Stimulated activated memory B cell treated with anti-CD40 and anti-IgM and Interleukin-4, amounts not matched to agents 10 μg/mL and 1 μg/mL and 100 μg/mL, for 72 hours (primary cell): ENCODE measurements at regions not wholly inside any gene's neighbourhood (a gene's known extent, or its start where the extent isn't known, plus 50 kb on each side); places are given as distances from the start of the nearest gene placed in this dataset.

ENCODE experiments used
- ATAC-seq: fragments of 150-1000 bp; cut with Tn5 transposase; 2 replicates; pipeline ENCODE4 v1.10.0; 2021
- H3K27ac Mint-ChIP-seq: one replicate; pipeline ENCODE4 v1.8.0; 2022; ENCODE audit warnings: mild to moderate bottlenecking, mixed read lengths
- H3K27me3 Mint-ChIP-seq: one replicate; pipeline ENCODE4 v1.8.0; 2022; ENCODE audit warnings: mixed read lengths
- H3K36me3 Mint-ChIP-seq: one replicate; pipeline ENCODE4 v1.8.0; 2022; ENCODE audit warnings: mixed read lengths
- H3K4me1 Mint-ChIP-seq: one replicate; pipeline ENCODE4 v1.8.0; 2022; ENCODE audit warnings: mixed read lengths
- H3K4me3 Mint-ChIP-seq: one replicate; pipeline ENCODE4 v1.8.0; 2022; ENCODE audit warnings: mild to moderate bottlenecking, moderate library complexity, mixed read lengths
- H3K9me3 Mint-ChIP-seq: one replicate; pipeline ENCODE4 v1.8.0; 2022; ENCODE audit warnings: mixed read lengths

DNA sequence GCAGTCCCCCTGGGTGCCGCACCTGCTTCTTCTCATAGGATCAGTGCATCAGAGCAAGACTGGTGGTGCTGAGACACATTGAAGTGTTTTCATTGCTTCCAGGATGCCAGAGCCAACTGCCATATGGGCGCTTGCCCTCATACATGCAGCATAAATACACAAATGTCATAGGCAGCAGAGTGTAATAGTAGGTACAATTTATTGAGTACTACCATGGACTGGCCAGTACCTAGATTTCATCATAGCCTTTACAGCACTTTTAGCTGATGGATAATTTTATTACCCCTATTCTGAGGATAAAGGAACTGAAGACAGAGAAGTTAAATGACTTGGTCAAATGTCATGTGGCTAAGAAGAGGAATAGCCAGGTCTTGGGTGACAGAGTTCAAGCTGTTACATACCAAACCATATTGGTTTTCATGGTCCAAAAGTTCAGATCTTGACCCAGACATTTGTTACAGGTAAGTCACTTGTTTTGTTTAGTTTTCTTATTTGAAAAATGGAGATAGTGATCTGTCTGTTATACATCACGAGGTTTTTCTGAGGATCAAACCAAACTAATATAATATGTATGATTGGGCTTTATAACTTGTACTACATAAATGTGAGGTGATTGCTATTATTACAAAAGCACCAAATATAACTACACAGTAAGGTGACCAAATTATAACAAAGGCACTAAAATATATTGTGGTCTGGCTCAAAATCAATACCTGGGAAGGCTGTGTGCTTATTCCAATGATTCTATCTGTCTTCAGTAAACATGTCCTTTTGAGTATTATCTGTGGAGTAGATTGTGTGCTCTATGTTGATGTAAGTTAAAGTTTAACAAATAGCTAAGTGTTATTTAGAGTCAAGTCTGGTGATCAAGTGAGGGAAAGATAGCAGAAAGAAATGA is 151.9 kb upstream of the CYRIA start:
- no peaks in the 10 kb centered on the region for H3K27me3 Mint-ChIP-seq
- H3K4me1 Mint-ChIP-seq, result no peaks in the 10 kb centered on the region
- no peaks in the 10 kb centered on the region for H3K36me3 Mint-ChIP-seq
- no peak for ATAC-seq
- H3K4me3 Mint-ChIP-seq, result no peak overlapping the region
- no peaks in the 10 kb centered on the region for H3K9me3 Mint-ChIP-seq
- H3K27ac Mint-ChIP-seq, result no peak overlapping the region

- H3K27me3 Mint-ChIP-seq, result no peaks in the 10 kb centered on the region
- H3K9me3 Mint-ChIP-seq, result no peaks in the 10 kb centered on the region
- H3K4me3 Mint-ChIP-seq, result no peak overlapping the region
- H3K4me1 Mint-ChIP-seq, result no peaks in the 10 kb centered on the region
- no peak overlapping the region for H3K27ac Mint-ChIP-seq
- no peak for ATAC-seq
- H3K36me3 Mint-ChIP-seq, result no peaks in the 10 kb centered on the region
Measured at GRCh38 chr2:16816522-16816921, 150.9 kb upstream of the CYRIA start.

DNA sequence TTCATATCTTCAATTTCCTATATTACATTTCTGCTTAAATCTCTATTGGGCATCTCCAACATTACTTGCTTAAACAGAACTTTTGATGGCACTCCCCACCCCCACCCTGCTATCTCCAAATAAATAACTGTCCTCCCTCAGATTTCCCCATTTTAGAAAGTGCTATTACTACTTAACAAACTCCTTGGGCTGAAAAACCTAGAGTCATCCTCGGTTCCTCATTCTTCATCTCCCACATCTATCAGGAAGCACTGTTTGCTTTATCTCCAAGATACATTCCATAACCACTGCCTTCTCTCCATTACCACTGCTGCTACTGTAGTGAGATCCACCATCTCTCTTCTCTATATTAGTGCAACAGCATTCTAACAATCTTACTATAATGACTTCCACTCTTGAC is 150.4 kb upstream of the CYRIA start:
- Mint-ChIP-seq H3K4me1 (no peaks in the 10 kb centered on the region), H3K27ac (no peak overlapping the region), H3K36me3 (no peaks in the 10 kb centered on the region), H3K4me3 (no peak overlapping the region), H3K9me3 (no peaks in the 10 kb centered on the region), H3K27me3 (no peaks in the 10 kb centered on the region)
- no peak for ATAC-seq

DNA sequence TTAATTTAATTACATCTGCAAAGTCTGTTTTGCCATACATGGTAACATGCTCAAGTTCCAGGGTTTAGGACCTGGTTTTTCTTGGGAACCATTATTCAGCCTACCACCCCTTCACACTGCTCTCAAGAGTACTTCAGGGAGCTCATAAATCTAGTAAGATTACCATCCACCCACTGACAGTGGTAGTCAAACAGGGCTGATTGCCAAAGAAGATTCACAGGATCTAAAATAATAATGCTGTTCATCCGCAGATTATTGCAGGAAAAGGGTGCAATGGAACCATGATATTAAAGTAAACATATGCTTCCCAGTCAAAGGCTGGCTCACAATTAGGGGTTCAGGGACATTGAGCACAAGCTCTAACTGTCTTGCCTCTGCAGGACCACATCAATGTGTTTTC is 148.0 kb upstream of the CYRIA start:
- Mint-ChIP-seq H3K27me3 (no peaks in the 10 kb centered on the region), H3K4me3 (no peak overlapping the region), H3K27ac (no peak overlapping the region), H3K4me1 (no peaks in the 10 kb centered on the region), H3K9me3 (no peaks in the 10 kb centered on the region), H3K36me3 (no peaks in the 10 kb centered on the region)
- no peak for ATAC-seq

DNA sequence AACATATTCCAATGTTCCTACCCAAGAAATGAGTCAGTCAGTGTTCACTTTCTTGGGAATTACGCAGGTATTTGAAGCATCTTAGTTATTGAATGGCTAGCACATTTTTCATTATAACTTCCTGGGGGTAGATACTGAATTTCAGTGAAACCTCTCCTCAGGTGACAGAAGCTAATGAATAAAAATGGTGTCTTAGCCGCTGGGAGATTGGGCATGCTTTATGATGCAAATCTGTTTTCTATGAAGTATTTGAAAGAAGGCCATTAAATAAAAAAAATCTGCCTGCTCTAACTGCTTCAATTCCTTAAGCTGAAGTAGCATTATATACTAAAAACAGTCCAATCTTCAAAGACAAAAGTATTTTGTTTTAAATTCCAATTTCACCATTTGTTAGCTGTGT is 132.8 kb upstream of the CYRIA start:
- no peaks in the 10 kb centered on the region for H3K4me1 Mint-ChIP-seq
- H3K36me3 Mint-ChIP-seq, result no peaks in the 10 kb centered on the region
- peaks cover 9% of the 10 kb centered on the region for H3K27me3 Mint-ChIP-seq
- ATAC-seq, result no peak
- no peak overlapping the region for H3K4me3 Mint-ChIP-seq
- H3K27ac Mint-ChIP-seq, result no peak overlapping the region
- H3K9me3 Mint-ChIP-seq, result no peaks in the 10 kb centered on the region

DNA sequence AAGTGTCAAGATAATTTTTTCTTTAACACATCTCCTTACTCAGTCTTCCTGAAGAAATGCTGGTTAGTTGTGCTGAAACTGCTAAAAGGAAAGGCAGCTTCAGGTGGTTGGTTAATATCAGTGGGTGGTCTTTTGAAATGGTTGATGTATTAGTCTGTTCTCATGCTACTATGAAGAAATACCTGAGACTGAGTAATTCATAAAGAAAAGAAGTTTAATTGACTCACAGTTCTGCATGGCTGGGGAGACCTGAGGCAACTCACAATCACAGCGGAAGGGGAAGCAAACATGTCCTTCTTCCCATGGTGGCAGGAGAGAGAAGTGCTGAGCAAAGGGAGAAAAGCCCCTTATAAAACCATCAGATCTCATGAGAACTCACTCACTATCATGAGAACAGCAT is 125.9 kb upstream of the CYRIA start:
- H3K27ac Mint-ChIP-seq, result no peak overlapping the region
- no peaks in the 10 kb centered on the region for H3K9me3 Mint-ChIP-seq
- ATAC-seq, result no peak
- no peaks in the 10 kb centered on the region for H3K36me3 Mint-ChIP-seq
- no peak overlapping the region for H3K4me3 Mint-ChIP-seq
- no peaks in the 10 kb centered on the region for H3K4me1 Mint-ChIP-seq
- peaks cover 9% of the 10 kb centered on the region for H3K27me3 Mint-ChIP-seq

DNA sequence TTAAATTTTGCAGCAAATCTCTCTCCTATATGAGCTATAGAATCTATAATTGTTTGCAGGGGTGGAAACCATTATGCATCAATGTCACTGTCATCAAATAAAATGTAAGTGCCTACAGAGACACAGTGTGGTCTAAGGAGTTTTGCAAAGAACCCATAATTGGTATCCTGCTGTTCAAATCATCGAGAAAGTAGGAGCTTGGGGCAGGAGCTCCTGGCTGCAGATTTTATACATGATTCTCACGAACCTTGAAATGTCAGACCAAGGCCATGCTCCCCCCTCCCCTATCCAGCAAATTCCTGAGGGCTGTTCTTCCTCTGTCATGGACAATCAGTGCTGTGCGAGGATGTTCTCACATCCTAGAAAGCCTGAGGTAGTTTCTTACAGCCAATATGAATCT is 119.5 kb upstream of the CYRIA start:
- peaks cover 5% of the 10 kb centered on the region for H3K36me3 Mint-ChIP-seq
- no peak overlapping the region for H3K4me3 Mint-ChIP-seq
- H3K9me3 Mint-ChIP-seq, result peaks cover 3% of the 10 kb centered on the region
- H3K27ac Mint-ChIP-seq, result no peak overlapping the region
- no peak for ATAC-seq
- H3K27me3 Mint-ChIP-seq, result no peaks in the 10 kb centered on the region
- H3K4me1 Mint-ChIP-seq, result no peaks in the 10 kb centered on the region

- no peak overlapping the region for H3K27ac Mint-ChIP-seq
- H3K4me3 Mint-ChIP-seq, result no peak overlapping the region
- no peaks in the 10 kb centered on the region for H3K4me1 Mint-ChIP-seq
- no peak for ATAC-seq
- H3K27me3 Mint-ChIP-seq, result no peaks in the 10 kb centered on the region
- H3K36me3 Mint-ChIP-seq, result peaks cover 5% of the 10 kb centered on the region
- H3K9me3 Mint-ChIP-seq, result peaks cover 3% of the 10 kb centered on the region
Measured at GRCh38 chr2:16784652-16785051, 119.0 kb upstream of the CYRIA start.

DNA sequence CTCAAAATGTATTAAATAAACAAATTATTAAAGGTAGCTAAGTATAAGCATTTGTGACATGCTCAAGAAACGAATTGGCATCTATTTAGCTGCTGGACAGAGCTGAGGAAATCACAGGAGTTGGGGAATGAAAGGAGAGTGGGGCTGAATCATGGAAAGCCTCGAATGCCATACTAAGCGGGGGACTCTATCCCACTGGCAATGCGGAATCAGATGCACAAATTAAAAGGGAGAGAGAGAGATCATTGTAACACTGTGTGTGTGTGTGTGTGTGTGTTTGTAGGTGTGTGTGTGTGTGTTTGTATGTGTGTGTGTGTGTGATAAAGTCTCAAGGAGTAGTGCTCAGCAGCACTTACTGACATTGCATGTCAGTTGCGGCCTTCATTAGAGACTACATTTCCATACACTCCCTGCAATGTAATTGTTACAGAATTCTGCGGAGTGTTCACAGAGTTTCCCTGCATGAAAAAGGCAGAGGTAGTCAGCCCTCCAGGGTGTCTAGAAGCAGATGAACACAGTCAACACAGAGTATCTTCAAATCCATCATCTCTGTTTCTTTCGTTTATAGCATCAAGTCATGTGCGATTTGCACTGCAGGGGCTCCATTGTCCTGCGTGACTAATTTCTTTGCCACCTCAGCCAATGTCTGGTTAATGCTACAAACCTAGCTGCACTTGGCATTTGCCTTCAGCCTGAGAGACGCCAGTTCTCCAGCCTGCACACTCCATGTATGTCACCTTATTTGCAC is 111.7 kb upstream of the CYRIA start:
- no peak for ATAC-seq
- Mint-ChIP-seq H3K27me3 (peaks cover 8% of the 10 kb centered on the region), H3K4me1 (peaks cover 6% of the 10 kb centered on the region), H3K27ac (no peak overlapping the region), H3K9me3 (peaks cover 3% of the 10 kb centered on the region), H3K4me3 (no peak overlapping the region), H3K36me3 (peaks cover 5% of the 10 kb centered on the region)

- ATAC-seq, result no peak
- no peak overlapping the region for H3K4me3 Mint-ChIP-seq
- H3K9me3 Mint-ChIP-seq, result peaks cover 3% of the 10 kb centered on the region
- peaks cover 9% of the 10 kb centered on the region for H3K27me3 Mint-ChIP-seq
- no peak overlapping the region for H3K27ac Mint-ChIP-seq
- H3K4me1 Mint-ChIP-seq, result peaks cover 6% of the 10 kb centered on the region
- peaks cover 5% of the 10 kb centered on the region for H3K36me3 Mint-ChIP-seq
Measured at GRCh38 chr2:16775899-16776231, 110.2 kb upstream of the CYRIA start.

DNA sequence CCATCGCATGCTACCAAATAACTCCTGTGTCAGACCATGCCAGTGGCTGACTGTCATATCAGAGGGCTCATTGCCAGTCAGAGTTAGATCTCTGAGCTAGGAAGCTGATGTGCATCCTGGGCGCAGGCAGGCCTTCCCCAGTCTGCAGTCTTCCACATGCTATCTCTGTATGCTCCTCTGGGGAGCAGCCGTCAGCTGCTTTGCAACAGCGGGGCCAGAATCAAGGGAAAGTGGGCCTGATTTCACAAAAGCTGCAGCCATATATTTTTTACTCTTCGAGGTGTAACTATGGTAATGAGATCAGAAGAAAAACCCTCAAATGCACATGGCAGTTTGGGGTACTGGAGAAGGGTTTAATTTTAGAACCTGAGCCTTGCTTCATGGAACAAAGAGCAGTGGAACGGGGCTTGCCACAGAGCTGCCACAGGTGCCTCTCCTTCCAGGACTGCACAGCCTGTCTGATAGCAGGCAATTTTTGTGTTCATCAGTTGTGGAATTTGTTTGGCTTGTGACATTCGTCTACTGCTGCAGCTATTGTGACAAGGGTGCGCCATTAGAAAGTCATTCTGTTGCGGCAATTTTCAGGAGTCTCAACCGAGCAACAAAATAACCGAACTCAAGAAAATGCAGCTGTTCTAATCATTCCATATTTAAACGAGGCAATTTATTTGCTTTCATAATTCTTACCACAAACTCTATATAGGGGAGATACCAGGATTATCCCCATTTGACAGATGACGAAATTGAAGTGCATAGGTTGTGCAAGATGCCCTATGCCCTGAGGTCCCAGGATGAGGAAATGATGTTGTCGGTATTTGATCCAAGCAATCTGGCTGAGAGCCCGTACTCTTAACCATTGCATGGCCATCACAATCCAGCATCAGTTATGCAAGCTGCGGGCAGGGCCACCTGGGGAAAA is 109.6 kb upstream of the CYRIA start:
- peaks cover 9% of the 10 kb centered on the region for H3K27me3 Mint-ChIP-seq
- peaks cover 6% of the 10 kb centered on the region for H3K4me1 Mint-ChIP-seq
- peaks cover under 1% of the 10 kb centered on the region for H3K9me3 Mint-ChIP-seq
- no peak overlapping the region for H3K27ac Mint-ChIP-seq
- ATAC-seq, result no peak
- H3K4me3 Mint-ChIP-seq, result no peak overlapping the region
- peaks cover under 1% of the 10 kb centered on the region for H3K36me3 Mint-ChIP-seq

DNA sequence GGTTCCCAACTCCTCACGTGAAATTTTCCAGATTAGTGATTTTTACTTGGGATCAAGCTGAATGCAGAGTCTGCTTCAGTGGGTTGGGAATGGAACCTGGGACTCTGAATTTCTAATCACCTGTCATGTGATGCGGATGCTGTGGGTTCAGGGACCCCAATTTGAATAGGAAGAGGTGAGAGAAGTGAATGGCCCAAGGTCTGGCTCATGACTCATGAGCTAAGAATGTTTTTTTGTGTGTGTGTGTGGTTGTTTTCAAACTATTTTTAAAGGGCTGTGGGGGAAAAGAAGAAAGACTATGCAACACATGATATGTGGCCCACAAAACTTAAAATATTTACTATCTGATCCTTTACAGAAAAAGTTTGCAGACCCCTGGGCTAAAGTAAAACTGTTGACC is 108.5 kb upstream of the CYRIA start:
- Mint-ChIP-seq H3K9me3 (no peaks in the 10 kb centered on the region), H3K27me3 (peaks cover 9% of the 10 kb centered on the region), H3K4me3 (no peak overlapping the region), H3K27ac (no peak overlapping the region), H3K36me3 (no peaks in the 10 kb centered on the region), H3K4me1 (peaks cover 6% of the 10 kb centered on the region)
- no peak for ATAC-seq

GRCh38 chr2:16773080-16773713 is 107.6 kb upstream of the CYRIA start:
- H3K4me1 Mint-ChIP-seq, result peaks cover 6% of the 10 kb centered on the region
- ATAC-seq, result peak; percentile 65
- H3K4me3 Mint-ChIP-seq, result no peak overlapping the region
- no peak overlapping the region for H3K27ac Mint-ChIP-seq
- peaks cover 9% of the 10 kb centered on the region for H3K27me3 Mint-ChIP-seq
- H3K9me3 Mint-ChIP-seq, result no peaks in the 10 kb centered on the region
- H3K36me3 Mint-ChIP-seq, result no peaks in the 10 kb centered on the region

- peaks cover 14% of the 10 kb centered on the region for H3K4me1 Mint-ChIP-seq
- H3K9me3 Mint-ChIP-seq, result no peaks in the 10 kb centered on the region
- no peak overlapping the region for H3K4me3 Mint-ChIP-seq
- no peaks in the 10 kb centered on the region for H3K36me3 Mint-ChIP-seq
- no peak for ATAC-seq
- no peak overlapping the region for H3K27ac Mint-ChIP-seq
- H3K27me3 Mint-ChIP-seq, result peaks cover 7% of the 10 kb centered on the region
Measured at GRCh38 chr2:16767789-16768476, 102.3 kb upstream of the CYRIA start.
